IgD-negative memory B cell (primary cell): ENCODE measurements at regions not wholly inside any gene's neighbourhood (a gene's known extent, or its start where the extent isn't known, plus 50 kb on each side); places are given as distances from the start of the nearest gene placed in this dataset.

Source experiments
- H3K27ac Mint-ChIP-seq, 3 donors: one replicate each; pipeline ENCODE4 v1.8.0; 2020 to 2022; ENCODE audit warnings: mild to moderate bottlenecking in 3 of 3, mixed read lengths in 3 of 3, moderate library complexity in 1 of 3
- H3K27me3 Mint-ChIP-seq: one replicate; pipeline ENCODE4 v1.8.0; 2021; ENCODE audit warnings: mixed read lengths
- H3K36me3 Mint-ChIP-seq: one replicate; pipeline ENCODE4 v1.8.0; 2020; ENCODE audit warnings: mild to moderate bottlenecking, mixed read lengths
- H3K4me1 Mint-ChIP-seq, 3 donors: one replicate each; pipeline ENCODE4 v1.8.0; 2020 to 2022; ENCODE audit warnings: mixed read lengths in 3 of 3, mild to moderate bottlenecking in 1 of 3
- H3K4me3 Mint-ChIP-seq, 4 donors: one replicate each; pipeline ENCODE4 v1.8.0; 2020 to 2022; ENCODE audit warnings: mild to moderate bottlenecking in 4 of 4, mixed read lengths in 4 of 4, moderate library complexity in 3 of 4
- H3K9me3 Mint-ChIP-seq, 3 donors: one replicate each; pipeline ENCODE4 v1.8.0; 2020 to 2021; ENCODE audit warnings: mixed read lengths in 3 of 3, mild to moderate bottlenecking in 1 of 3

DNA sequence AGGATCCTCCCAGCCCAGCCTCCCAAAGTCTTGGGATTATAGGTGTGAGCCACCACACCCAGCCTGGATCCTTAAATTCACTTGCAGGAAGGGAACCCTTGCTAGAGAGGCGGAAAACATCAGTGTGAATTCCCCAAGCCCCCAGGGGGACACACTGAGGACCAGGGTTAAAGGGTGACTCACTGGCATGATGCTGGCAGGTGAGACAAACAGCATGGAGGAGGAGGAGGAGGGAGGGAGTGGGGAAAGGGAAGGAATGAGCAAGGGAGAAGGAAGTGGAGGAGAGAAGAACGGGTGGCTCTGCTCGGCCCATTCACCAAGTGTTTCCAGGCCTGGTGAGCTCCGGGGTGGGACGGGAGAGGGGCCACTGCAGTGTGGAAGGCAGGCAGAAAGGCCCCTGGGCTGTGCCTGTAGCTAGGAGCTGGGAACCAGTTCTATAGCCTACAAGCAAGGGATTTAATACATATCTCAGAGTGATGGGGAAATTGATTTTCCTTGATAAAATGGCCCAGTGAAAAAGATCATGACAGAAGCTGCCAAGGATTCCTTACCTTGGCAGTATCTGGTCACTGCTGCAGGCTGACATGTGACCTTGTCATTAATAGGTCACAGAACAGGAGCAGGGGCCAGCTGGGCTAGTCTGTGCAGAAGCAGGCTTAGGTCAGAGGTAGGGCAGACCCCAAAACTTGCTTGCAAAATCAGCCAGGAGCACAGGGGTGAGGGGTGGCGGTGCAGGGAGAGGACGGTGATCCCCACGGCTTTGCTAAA lies 370.2 kb downstream of the SHANK2 start:
- Mint-ChIP-seq H3K4me3 (no peak overlapping the region), H3K27ac (no peak overlapping the region), H3K9me3 (no peaks in the 10 kb centered on the region), H3K27me3 (peaks cover 2% of the 10 kb centered on the region), H3K36me3 (no peaks in the 10 kb centered on the region), H3K4me1 (no peaks in the 10 kb centered on the region)

- peaks cover 2% of the 10 kb centered on the region for H3K27me3 Mint-ChIP-seq
- no peaks in the 10 kb centered on the region for H3K9me3 Mint-ChIP-seq
- H3K27ac Mint-ChIP-seq, result no peak overlapping the region
- no peaks in the 10 kb centered on the region for H3K4me1 Mint-ChIP-seq
- H3K4me3 Mint-ChIP-seq, result no peak overlapping the region
- no peaks in the 10 kb centered on the region for H3K36me3 Mint-ChIP-seq
These were observed 369.7 kb downstream of the SHANK2 start for GRCh38 chr11:70882716-70883085.

DNA sequence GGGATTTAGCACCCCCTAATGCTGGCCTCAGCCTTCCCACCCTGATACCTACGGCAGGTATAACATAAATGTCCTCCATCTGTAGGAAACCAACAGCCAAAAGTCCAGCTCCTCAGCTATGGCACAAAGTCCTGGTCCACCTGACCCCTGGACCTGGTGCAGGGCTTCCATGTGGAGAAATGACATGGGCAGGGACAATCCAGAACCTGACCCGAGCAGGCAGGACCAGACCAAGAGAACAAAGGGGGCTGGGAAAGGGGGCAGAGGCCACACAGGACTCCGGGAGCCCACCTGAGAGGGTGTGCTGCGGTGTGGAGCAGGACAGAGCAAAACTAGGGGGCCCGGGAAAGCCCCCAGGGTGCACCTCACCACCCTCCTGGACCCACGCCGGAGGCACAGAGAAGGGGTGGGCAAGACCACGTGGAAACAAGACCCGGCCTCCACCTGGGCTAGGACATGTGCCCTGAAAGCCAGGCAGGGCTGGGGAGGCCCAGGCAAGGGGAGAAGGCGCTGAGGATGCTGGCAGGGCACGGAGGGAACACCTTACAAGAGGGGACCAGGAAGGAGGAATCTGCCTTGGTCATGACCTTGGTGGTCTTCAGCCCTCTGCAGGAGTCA lies 368.9 kb downstream of the SHANK2 start:
- no peak overlapping the region for H3K4me3 Mint-ChIP-seq
- H3K4me1 Mint-ChIP-seq, result no peaks in the 10 kb centered on the region
- peaks cover 2% of the 10 kb centered on the region for H3K27me3 Mint-ChIP-seq
- no peaks in the 10 kb centered on the region for H3K36me3 Mint-ChIP-seq
- peaks cover 0 to 2% (median 0%) of the 10 kb centered on the region in 3 donors for H3K9me3 Mint-ChIP-seq
- H3K27ac Mint-ChIP-seq, result no peak overlapping the region

GRCh38 chr11:70883973-70884623 lies 368.3 kb downstream of the SHANK2 start:
- H3K4me3 Mint-ChIP-seq, result no peak overlapping the region
- peaks cover 0 to 2% (median 0%) of the 10 kb centered on the region in 3 donors for H3K9me3 Mint-ChIP-seq
- no peaks in the 10 kb centered on the region for H3K4me1 Mint-ChIP-seq
- H3K36me3 Mint-ChIP-seq, result no peaks in the 10 kb centered on the region
- H3K27me3 Mint-ChIP-seq, result peaks cover 2% of the 10 kb centered on the region
- H3K27ac Mint-ChIP-seq, result no peak overlapping the region

DNA sequence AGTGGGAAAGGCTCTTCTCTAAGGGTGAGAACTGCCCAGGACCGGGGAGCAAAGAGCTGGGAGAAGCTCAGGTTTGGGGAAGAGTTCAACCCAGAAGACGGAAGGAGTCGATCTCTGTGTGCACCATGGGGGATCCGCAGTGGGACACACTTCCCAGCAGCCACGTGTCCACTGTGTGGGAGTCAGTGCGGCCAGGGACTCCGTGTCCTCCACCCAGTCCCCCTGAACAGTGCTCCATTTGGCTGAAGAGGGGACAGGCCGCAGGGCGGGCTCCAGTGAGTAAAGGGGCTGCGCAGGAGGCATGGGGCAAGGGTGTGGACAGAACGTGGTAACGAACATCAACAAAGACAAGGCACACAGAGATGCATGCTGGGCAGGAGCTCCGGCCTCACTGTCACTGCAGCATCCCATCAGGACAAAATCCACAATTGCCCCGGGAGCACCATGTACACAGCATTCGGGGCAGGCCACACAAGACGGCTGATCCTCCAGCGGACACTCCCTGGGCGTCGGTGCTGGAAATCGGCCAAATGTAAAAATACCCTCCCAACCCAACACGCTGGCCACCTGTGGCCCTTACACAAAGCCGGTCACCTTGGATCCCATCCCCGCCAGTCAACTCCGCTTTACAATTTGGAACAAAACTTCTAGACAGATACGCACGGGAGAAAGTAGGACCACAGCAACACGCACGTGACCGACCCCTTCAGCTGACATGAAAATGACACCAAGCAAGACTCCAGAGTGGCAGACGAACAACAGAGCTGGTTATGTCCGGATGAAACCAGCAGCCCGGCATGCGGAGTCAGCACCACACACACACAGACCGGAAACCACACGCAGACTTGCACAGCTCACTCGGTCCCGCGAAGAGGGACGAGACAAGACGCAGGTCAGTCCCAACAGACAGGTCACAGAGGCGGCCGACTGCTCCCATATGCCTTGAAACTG lies 366.8 kb downstream of the SHANK2 start:
- no peaks in the 10 kb centered on the region for H3K4me1 Mint-ChIP-seq
- peaks cover 2% of the 10 kb centered on the region for H3K27me3 Mint-ChIP-seq
- no peaks in the 10 kb centered on the region for H3K36me3 Mint-ChIP-seq
- no peak overlapping the region for H3K4me3 Mint-ChIP-seq
- H3K27ac Mint-ChIP-seq, result no peak overlapping the region
- H3K9me3 Mint-ChIP-seq, result peaks cover 0 to 2% (median 0%) of the 10 kb centered on the region in 3 donors

GRCh38 chr11:70886256-70886655 lies 366.1 kb downstream of the SHANK2 start:
- Mint-ChIP-seq H3K4me3 (no peak overlapping the region), H3K9me3 (peaks cover 0 to 2% (median 0%) of the 10 kb centered on the region in 3 donors), H3K27me3 (peaks cover 2% of the 10 kb centered on the region), H3K36me3 (no peaks in the 10 kb centered on the region), H3K4me1 (no peaks in the 10 kb centered on the region), H3K27ac (no peak overlapping the region)

GRCh38 chr11:70886676-70887541 lies 365.5 kb downstream of the SHANK2 start:
- H3K9me3 Mint-ChIP-seq, result peaks cover 0 to 2% (median 0%) of the 10 kb centered on the region in 3 donors

DNA sequence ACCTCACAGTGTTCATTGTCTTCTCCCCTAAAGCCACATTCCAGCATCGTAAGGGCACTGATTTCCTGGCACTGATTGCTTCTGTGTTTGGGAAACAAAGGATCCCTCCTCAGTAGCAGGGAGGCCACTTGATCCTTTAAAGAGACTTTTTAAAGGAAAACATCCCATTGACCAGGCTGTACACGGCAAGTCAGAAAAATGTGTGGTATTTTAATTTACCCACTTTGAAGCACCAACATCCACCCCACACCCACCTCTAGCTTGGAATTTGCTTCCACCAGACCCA lies 364.9 kb downstream of the SHANK2 start:
- peaks cover 2% of the 10 kb centered on the region for H3K27me3 Mint-ChIP-seq
- no peak overlapping the region for H3K4me3 Mint-ChIP-seq
- H3K4me1 Mint-ChIP-seq, result no peaks in the 10 kb centered on the region
- H3K9me3 Mint-ChIP-seq, result peaks cover 0 to 2% (median 0%) of the 10 kb centered on the region in 3 donors
- H3K36me3 Mint-ChIP-seq, result no peaks in the 10 kb centered on the region
- no peak overlapping the region for H3K27ac Mint-ChIP-seq

More at GRCh38 chr11:70886676-70887541, 365.5 kb downstream of the SHANK2 start:
- Mint-ChIP-seq H3K4me1 (no peaks in the 10 kb centered on the region), H3K4me3 (no peak overlapping the region), H3K27me3 (peaks cover 2% of the 10 kb centered on the region), H3K36me3 (no peaks in the 10 kb centered on the region), H3K27ac (no peak overlapping the region)

DNA sequence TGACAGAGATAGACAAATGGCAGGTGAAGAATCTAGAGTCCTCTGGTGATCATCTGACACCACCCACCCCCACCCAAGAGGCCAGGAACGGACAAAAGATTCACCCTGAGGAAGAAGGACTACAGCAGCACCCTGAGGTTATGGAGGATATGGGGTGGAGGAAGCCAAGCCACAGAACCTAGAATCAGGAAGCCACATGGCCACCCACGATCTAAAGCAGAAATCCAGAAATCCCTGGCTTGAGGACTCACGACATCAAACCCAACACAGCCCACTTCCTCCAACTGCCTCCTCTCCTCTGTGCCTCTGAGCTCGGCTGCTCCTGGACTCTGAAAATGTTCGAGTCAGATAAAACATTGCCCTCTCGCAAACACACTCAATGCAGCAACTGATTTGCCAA lies 364.3 kb downstream of the SHANK2 start:
- Mint-ChIP-seq H3K27ac (no peak overlapping the region), H3K4me1 (no peaks in the 10 kb centered on the region), H3K9me3 (peaks cover 0 to 2% (median 0%) of the 10 kb centered on the region in 3 donors), H3K36me3 (no peaks in the 10 kb centered on the region), H3K27me3 (peaks cover 2% of the 10 kb centered on the region), H3K4me3 (no peak overlapping the region)

DNA sequence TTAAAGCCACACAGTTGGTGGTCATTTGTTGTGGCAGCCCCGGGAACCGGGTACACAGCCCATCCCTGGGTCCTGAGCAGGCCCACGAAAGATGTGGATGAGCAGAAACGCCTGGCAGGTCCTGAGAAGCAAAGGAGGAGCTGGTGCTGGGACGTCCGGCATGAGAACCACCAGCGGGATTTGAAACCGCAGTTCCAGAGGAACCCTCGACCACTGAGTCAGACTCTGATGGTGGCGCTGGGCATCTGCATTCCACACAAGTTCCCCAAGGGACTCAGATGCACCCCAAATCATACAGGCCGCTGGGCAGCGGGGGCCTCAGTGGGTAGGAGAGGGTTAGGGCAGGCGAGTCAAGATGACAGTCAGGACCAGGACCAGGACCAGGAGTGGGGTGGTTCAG lies 363.0 kb downstream of the SHANK2 start:
- Mint-ChIP-seq H3K27ac (no peak overlapping the region), H3K27me3 (peaks cover 2% of the 10 kb centered on the region), H3K4me3 (no peak overlapping the region), H3K4me1 (no peaks in the 10 kb centered on the region), H3K36me3 (no peaks in the 10 kb centered on the region), H3K9me3 (peaks cover 0 to 2% (median 0%) of the 10 kb centered on the region in 3 donors)

DNA sequence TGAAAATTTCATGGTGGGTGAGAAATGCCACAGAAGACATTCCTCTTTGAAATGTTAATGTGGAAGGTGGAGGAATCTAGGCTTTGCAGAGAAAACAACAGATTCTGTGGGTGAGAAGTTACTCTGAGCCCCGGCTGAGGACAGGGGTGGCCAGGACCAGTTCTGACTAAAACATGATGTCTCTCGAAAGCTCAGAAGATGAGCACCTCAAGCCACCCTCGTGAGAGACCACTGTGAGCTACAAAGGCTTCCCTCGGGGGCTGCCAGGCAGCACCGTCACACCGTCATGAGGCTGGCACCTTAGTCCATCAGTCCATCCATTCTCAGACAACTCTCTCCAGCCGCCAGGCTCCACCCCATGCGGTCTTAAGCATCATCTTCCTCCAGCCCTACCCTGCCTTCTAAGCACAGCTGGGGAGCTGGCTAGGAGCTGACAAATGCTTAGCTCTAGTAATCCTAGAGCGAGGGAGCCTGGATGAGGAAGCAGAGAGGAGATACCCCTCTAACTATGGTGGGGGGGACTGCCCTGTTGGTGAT lies 360.5 kb downstream of the SHANK2 start:
- no peaks in the 10 kb centered on the region for H3K36me3 Mint-ChIP-seq
- H3K27ac Mint-ChIP-seq, result no peak overlapping the region
- H3K27me3 Mint-ChIP-seq, result no peaks in the 10 kb centered on the region
- peaks cover 1 to 2% (median 2%) of the 10 kb centered on the region in 3 donors for H3K9me3 Mint-ChIP-seq
- no peak overlapping the region for H3K4me3 Mint-ChIP-seq
- no peaks in the 10 kb centered on the region for H3K4me1 Mint-ChIP-seq

GRCh38 chr11:70892889-70893288 lies 359.5 kb downstream of the SHANK2 start:
- Mint-ChIP-seq H3K4me3 (no peak overlapping the region), H3K36me3 (no peaks in the 10 kb centered on the region), H3K9me3 (peaks cover 2 to 4% (median 4%) of the 10 kb centered on the region in 3 donors), H3K27me3 (no peaks in the 10 kb centered on the region), H3K27ac (no peak overlapping the region), H3K4me1 (no peaks in the 10 kb centered on the region)

DNA sequence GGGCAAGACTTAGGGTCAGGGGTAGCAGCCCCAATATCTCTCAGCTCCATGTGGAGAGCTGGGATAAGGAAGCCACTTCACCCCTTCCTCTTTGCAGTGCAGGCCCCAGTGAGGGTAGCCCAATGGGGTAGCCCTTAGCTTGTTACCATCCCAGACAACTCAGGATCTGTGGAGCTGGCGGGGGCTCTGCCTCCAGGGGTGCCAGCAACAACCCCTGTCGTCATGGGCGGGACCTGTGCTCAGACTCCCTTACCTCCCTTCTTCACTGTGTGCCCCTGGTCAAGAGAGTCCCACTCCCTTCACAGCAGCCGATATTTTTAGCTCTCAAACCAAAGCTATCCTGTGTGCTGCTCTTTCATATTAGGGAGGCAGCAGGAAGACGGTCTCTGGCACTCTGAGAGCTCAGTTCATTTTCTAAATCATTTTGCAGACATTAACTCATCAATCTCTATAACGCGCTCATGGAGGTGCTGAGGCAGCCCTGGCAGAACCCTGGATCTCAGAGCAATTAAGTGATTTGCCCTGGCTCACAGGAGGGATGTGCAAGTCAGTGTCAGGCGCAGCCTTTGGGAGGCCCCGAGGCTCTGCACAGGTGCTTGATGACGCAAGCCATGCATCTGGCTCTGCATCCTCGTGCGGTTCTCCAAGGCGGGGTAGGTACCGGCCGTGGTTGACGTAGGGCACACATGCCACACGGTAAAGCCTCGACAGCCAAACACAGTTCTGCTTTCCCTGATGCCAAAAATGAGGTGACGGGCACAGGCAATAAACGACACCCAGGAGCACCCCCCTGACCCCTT lies 357.6 kb downstream of the SHANK2 start:
- Mint-ChIP-seq H3K4me3 (no peak overlapping the region), H3K27me3 (no peaks in the 10 kb centered on the region), H3K4me1 (no peaks in the 10 kb centered on the region), H3K27ac (no peak overlapping the region), H3K36me3 (no peaks in the 10 kb centered on the region), H3K9me3 (peaks cover 0 to 9% (median 7%) of the 10 kb centered on the region in 3 donors)
